ENCODE measurements at regions not wholly inside any gene's neighbourhood (a gene's known extent, or its start where the extent isn't known, plus 50 kb on each side); places are given as distances from the start of the nearest gene placed in this dataset.

DNA sequence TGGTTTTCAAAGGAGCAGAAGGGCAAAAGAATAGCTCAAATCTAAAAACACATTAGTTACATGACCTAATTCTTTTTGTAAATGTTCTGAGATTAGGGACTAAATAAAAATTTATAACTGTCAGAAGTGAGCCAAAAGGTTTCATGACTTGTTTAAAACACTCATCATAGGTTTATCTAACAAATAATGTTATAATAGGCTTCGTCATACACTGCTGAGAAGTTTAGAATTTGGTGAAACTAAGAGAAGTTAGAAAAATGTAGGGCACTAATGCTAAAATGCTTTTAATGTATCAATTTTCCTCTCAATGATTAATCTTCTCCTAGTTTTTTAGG, 468.8 kb upstream of the CDIN1 start:
- Histone ChIP-seq H3K4me3 (no peak overlapping the region), H3K27ac (no peak overlapping the region), H3K4me1 (no peaks in the 10 kb centered on the region), H3K36me3 (no peaks in the 10 kb centered on the region), H3K9me3 (no peaks in the 10 kb centered on the region), H3K27me3 (no peaks in the 10 kb centered on the region)
- TF ChIP-seq, protein P1, sequence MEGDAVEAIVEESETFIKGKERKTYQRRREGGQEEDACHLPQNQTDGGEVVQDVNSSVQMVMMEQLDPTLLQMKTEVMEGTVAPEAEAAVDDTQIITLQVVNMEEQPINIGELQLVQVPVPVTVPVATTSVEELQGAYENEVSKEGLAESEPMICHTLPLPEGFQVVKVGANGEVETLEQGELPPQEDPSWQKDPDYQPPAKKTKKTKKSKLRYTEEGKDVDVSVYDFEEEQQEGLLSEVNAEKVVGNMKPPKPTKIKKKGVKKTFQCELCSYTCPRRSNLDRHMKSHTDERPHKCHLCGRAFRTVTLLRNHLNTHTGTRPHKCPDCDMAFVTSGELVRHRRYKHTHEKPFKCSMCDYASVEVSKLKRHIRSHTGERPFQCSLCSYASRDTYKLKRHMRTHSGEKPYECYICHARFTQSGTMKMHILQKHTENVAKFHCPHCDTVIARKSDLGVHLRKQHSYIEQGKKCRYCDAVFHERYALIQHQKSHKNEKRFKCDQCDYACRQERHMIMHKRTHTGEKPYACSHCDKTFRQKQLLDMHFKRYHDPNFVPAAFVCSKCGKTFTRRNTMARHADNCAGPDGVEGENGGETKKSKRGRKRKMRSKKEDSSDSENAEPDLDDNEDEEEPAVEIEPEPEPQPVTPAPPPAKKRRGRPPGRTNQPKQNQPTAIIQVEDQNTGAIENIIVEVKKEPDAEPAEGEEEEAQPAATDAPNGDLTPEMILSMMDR (IDR thresholded peaks at IDR 0.05) = no peak
- no peak for DNase-seq (ENCODE audit: low spot score)

- no peaks in the 10 kb centered on the region for H3K36me3 ChIP-seq
- TF ChIP-seq, protein P1 (IDR thresholded peaks at IDR 0.05) = no peak
- H3K4me3 ChIP-seq = no peak overlapping the region
- H3K27me3 ChIP-seq = no peaks in the 10 kb centered on the region
- no peaks in the 10 kb centered on the region for H3K4me1 ChIP-seq
- no peak for DNase-seq (ENCODE audit: low spot score)
- H3K27ac ChIP-seq = no peak overlapping the region
- H3K9me3 ChIP-seq = no peaks in the 10 kb centered on the region
Measured at GRCh38 chr15:36117296-36117787, 462.1 kb upstream of the CDIN1 start.

DNA sequence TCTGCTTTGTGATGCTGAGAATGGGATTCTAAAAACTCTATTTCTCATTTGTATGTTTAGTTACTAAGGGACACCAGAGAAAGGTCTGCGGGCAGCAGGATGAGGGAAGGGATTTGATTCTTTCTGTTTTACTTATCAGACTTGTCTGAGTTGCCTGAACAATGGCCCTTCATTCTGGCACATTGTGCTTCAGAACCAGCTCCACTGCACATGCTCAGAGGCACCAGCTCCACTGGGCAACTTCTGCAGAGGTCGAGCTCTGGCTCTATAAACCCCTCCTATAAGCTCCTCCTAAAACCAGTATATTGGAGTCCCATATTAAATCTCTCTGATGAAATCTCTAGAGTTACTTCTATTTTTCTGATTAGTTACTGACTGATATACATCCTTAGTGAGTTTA, 453.2 kb upstream of the CDIN1 start:
- Histone ChIP-seq H3K27me3 (no peaks in the 10 kb centered on the region), H3K4me3 (no peak overlapping the region), H3K9me3 (no peaks in the 10 kb centered on the region), H3K27ac (no peak overlapping the region), H3K36me3 (no peaks in the 10 kb centered on the region), H3K4me1 (no peaks in the 10 kb centered on the region)
- no peak for DNase-seq (ENCODE audit: low spot score)
- TF ChIP-seq, protein P1 (IDR thresholded peaks at IDR 0.05) = no peak

GRCh38 chr15:36130641-36131310, 448.6 kb upstream of the CDIN1 start:
- TF ChIP-seq, protein P1 (IDR thresholded peaks at IDR 0.05) = no peak
- Histone ChIP-seq H3K4me1 (no peaks in the 10 kb centered on the region), H3K27me3 (no peaks in the 10 kb centered on the region), H3K27ac (no peak overlapping the region), H3K4me3 (no peak overlapping the region), H3K36me3 (no peaks in the 10 kb centered on the region), H3K9me3 (no peaks in the 10 kb centered on the region)
- DNase-seq (ENCODE audit: low spot score) = no peak

DNA sequence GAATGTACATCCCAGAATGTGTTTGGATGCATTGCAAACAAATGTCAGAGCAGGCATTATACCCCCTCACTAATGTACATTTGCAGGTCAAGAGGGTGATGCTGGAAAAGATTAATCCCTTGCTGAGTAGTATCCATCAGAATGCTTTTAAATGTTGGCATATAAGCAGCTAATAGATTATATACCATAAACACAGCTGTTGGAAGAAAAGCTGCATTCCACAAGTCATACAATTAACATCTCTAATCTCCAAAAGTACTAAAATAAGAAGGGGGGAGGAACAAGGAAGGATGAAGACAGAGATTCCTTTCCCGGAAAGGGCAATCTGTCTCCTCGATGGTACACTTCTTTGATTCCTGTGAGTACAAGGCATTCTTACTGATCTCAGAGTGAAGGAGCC, 445.7 kb upstream of the CDIN1 start:
- no peaks in the 10 kb centered on the region for H3K9me3 ChIP-seq
- no peak overlapping the region for H3K27ac ChIP-seq
- no peaks in the 10 kb centered on the region for H3K27me3 ChIP-seq
- TF ChIP-seq, protein P1 (IDR thresholded peaks at IDR 0.05) = no peak
- no peak overlapping the region for H3K4me3 ChIP-seq
- no peaks in the 10 kb centered on the region for H3K36me3 ChIP-seq
- no peaks in the 10 kb centered on the region for H3K4me1 ChIP-seq
- DNase-seq (ENCODE audit: low spot score) = no peak

- H3K9me3 ChIP-seq = no peaks in the 10 kb centered on the region
Measured at GRCh38 chr15:36136049-36136448, 443.4 kb upstream of the CDIN1 start.

More at GRCh38 chr15:36136049-36136448, 443.4 kb upstream of the CDIN1 start:
- Histone ChIP-seq H3K27me3 (no peaks in the 10 kb centered on the region), H3K4me3 (no peak overlapping the region), H3K4me1 (no peaks in the 10 kb centered on the region), H3K27ac (no peak overlapping the region), H3K36me3 (no peaks in the 10 kb centered on the region)
- TF ChIP-seq, protein P1 (IDR thresholded peaks at IDR 0.05) = no peak
- no peak for DNase-seq (ENCODE audit: low spot score)

All from right atrium auricular region (tissue), 2 donors.